ENCODE measurements at regions not wholly inside any gene's neighbourhood (a gene's known extent, or its start where the extent isn't known, plus 50 kb on each side); places are given as distances from the start of the nearest gene placed in this dataset.
"Not testable (repeated sequence)": the region's sequence is repeated elsewhere in the genome, so short reads cannot be mapped to it uniquely, and the experiment has no call there.

DNA sequence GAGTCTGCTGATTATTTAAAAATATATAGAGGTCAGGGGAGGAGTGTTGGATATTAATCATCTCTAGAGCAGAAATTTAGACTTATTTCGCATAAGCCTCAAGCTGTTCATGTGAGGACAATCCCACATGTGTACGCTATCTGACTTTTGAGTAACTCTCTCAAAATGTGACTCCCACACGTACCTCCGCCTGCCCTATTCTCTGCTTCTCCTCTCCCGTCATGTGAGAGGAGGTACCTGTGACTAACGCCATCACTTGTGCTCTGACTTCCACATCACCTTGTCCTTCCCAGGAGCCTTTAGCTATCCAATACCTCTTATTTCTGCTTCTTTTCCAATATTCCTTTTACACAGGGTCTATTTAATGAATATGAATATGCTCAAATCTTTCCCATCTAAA lies 119.3 kb upstream of the CALCR start:
- H3K4me3 Mint-ChIP-seq = no peak overlapping the region
- H3K9me3 Mint-ChIP-seq = no peaks in the 10 kb centered on the region
- DNase-seq (ENCODE audit: low read depth, low spot score) = no peak
- TF ChIP-seq, protein P1, sequence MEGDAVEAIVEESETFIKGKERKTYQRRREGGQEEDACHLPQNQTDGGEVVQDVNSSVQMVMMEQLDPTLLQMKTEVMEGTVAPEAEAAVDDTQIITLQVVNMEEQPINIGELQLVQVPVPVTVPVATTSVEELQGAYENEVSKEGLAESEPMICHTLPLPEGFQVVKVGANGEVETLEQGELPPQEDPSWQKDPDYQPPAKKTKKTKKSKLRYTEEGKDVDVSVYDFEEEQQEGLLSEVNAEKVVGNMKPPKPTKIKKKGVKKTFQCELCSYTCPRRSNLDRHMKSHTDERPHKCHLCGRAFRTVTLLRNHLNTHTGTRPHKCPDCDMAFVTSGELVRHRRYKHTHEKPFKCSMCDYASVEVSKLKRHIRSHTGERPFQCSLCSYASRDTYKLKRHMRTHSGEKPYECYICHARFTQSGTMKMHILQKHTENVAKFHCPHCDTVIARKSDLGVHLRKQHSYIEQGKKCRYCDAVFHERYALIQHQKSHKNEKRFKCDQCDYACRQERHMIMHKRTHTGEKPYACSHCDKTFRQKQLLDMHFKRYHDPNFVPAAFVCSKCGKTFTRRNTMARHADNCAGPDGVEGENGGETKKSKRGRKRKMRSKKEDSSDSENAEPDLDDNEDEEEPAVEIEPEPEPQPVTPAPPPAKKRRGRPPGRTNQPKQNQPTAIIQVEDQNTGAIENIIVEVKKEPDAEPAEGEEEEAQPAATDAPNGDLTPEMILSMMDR (conservative IDR thresholded peaks at IDR 0.05) = no peak
- no peak overlapping the region for H3K27ac Mint-ChIP-seq (ENCODE audit: unreplicated experiment)
- H3K27me3 Mint-ChIP-seq (ENCODE audit: low read depth) = no peaks in the 10 kb centered on the region
- H3K36me3 Mint-ChIP-seq (ENCODE audit: low read depth) = no peaks in the 10 kb centered on the region
- H3K4me1 Mint-ChIP-seq = peaks cover 5% of the 10 kb centered on the region

DNA sequence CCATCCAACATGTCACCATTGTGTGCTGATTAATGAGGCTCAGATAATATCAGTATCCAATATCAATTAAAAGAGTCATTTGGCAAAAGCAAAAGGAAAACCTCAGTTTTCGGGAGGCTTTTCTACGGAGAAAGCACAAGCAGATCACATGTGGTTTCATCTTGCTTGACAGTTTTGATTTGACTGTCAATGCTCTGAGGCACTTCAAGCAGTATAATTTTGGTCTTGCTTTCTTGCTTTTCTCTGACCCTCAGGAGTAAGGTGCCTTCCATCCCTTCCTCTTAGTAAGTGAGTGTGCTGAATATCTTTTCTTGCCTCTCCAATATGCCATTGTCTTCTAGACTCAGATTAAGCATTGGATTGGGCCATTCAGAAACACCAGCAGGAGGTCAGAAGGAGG lies 115.5 kb upstream of the CALCR start:
- H3K36me3 Mint-ChIP-seq (ENCODE audit: low read depth) = no peaks in the 10 kb centered on the region
- H3K27me3 Mint-ChIP-seq (ENCODE audit: low read depth) = no peaks in the 10 kb centered on the region
- H3K4me3 Mint-ChIP-seq = no peak overlapping the region
- peaks cover 5% of the 10 kb centered on the region for H3K4me1 Mint-ChIP-seq
- no peak for DNase-seq (ENCODE audit: low read depth, low spot score)
- H3K9me3 Mint-ChIP-seq = no peaks in the 10 kb centered on the region
- H3K27ac Mint-ChIP-seq (ENCODE audit: unreplicated experiment) = no peak overlapping the region
- TF ChIP-seq, protein P1 (conservative IDR thresholded peaks at IDR 0.05) = no peak

DNA sequence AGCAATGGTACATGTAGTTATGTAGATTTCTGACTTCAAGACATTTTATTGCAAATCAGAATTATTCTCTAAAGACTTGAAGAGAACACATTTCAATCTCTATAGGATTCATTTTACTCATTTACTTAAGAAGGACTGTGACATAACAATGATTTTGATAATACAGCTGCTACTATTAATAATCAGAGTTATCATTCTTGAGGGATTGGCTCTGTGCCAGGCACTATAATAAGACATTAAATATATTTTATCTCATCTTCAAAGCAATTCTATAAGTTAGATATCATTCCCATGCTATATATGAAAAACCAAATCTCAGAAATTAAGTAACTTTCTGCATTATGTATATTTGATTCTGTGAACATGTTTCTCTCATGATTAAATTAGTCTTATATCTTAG lies 103.7 kb upstream of the CALCR start:
- DNase-seq (ENCODE audit: low read depth, low spot score) = no peak
- H3K27ac Mint-ChIP-seq (ENCODE audit: unreplicated experiment) = no peak overlapping the region
- no peak overlapping the region for H3K4me3 Mint-ChIP-seq
- TF ChIP-seq, protein P1 (conservative IDR thresholded peaks at IDR 0.05) = no peak
- H3K9me3 Mint-ChIP-seq = no peaks in the 10 kb centered on the region
- no peaks in the 10 kb centered on the region for H3K4me1 Mint-ChIP-seq
- no peaks in the 10 kb centered on the region for H3K36me3 Mint-ChIP-seq (ENCODE audit: low read depth)
- no peaks in the 10 kb centered on the region for H3K27me3 Mint-ChIP-seq (ENCODE audit: low read depth)

DNA sequence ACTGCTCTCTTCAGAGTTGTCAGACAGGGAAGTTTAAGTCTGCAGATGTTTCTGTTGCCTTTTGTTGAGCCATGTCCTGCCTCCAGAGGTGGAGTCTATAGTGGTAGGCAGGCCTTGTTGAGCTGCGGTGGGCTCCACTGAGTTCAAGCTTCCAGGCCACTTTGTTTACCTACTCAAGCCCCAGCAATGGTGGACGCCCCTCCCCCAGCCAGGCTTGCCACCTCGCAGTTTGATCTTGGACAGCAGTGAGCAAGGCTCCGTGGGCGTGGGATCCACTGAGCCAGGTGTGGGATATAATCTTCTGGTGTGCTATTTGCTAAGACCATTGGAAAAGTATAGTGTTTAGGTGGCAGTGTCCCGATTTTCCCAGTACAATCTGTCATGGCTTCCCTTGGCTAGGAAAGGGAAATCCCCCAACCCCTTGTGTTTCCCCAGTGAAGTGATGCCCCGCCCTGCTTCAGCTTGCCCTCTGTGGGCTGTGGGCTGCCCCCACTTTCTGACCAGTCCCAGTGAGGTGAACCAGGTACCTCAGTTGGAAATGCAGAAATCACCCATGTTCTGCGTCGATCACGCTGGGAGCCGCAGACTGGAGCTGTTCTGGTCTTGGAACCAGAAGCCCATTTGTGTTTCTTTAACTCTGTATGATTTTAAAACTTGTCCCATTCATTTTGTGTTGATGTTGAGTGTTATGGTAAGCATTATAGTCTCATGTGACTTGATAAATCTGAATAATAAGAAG lies 89.2 kb upstream of the CALCR start:
- Mint-ChIP-seq H3K27me3 (ENCODE audit: low read depth) (no peaks in the 10 kb centered on the region), H3K4me1 (no peaks in the 10 kb centered on the region), H3K27ac (ENCODE audit: unreplicated experiment) (no peak overlapping the region), H3K4me3 (no peak overlapping the region), H3K36me3 (ENCODE audit: low read depth) (peaks cover 4% of the 10 kb centered on the region), H3K9me3 (peaks cover 6% of the 10 kb centered on the region)
- TF ChIP-seq, protein P1 (conservative IDR thresholded peaks at IDR 0.05) = no peak
- no peak for DNase-seq (ENCODE audit: low read depth, low spot score)

DNA sequence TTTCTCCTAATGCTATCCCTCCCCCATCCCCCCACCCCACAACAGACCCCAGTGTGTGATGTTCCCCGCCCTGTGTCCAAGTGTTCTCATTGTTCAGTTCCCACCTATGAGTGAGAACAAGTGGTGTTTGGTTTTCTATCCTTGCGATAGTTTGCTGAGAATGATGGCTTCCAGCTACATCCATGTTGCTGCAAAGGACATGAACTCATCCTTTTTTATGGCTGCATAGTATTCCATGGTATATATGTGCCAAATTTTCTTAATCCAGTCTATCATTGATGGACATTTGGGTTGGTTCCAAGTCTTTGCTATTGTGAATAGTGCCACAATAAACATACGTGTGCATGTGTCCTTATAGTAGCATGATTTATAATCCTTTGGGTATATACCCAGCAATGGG lies 83.6 kb upstream of the CALCR start:
- H3K36me3 Mint-ChIP-seq (ENCODE audit: low read depth); H3K27me3 Mint-ChIP-seq (ENCODE audit: low read depth); H3K4me3 Mint-ChIP-seq; H3K4me1 Mint-ChIP-seq; H3K9me3 Mint-ChIP-seq; DNase-seq (ENCODE audit: low read depth, low spot score); H3K27ac Mint-ChIP-seq (ENCODE audit: unreplicated experiment): not testable (repeated sequence)

DNA sequence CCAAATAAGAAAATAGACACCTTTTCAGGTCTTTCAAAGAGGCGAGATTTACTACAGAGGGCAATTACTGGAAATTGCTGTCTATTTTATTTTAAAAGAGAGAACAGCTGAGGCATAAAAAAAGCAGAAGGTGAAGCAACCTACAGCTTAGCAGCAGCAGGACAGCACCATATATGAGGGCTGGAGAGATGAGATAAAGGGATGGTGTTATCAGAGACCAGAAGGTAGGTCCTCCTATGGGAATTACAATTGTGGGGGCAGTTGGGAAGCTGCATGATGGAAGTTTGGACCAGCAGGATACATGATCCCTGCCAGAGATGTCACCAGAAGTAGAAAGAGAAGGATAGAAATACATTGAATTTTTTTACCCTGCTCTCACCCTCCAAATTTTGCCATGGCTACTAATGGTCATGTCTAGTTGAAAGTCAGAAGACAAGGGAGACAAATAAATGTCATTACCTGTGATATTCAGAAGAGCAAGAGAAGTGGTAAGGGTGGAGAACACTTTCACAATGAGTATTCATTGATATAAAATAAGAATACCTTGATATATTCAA lies 77.2 kb upstream of the CALCR start:
- no peaks in the 10 kb centered on the region for H3K36me3 Mint-ChIP-seq (ENCODE audit: low read depth)
- no peak for DNase-seq (ENCODE audit: low read depth, low spot score)
- no peak overlapping the region for H3K4me3 Mint-ChIP-seq
- no peaks in the 10 kb centered on the region for H3K4me1 Mint-ChIP-seq
- TF ChIP-seq, protein P1 (conservative IDR thresholded peaks at IDR 0.05) = no peak
- no peak overlapping the region for H3K27ac Mint-ChIP-seq (ENCODE audit: unreplicated experiment)
- no peaks in the 10 kb centered on the region for H3K27me3 Mint-ChIP-seq (ENCODE audit: low read depth)
- no peaks in the 10 kb centered on the region for H3K9me3 Mint-ChIP-seq
